Vagina (tissue), 2 donors: ENCODE measurements at regions not wholly inside any gene's neighbourhood (a gene's known extent, or its start where the extent isn't known, plus 50 kb on each side); places are given as distances from the start of the nearest gene placed in this dataset.

Source experiments
- DNase-seq, 2 donors: peaks; one replicate each; pipeline ENCODE4 v3.0.0-alpha.2; 2017; ENCODE audit errors: extremely low spot score in 2 of 2
- H3K27ac ChIP-seq: fragments of 200-600 bp; sonication (generic); one replicate; pipeline ENCODE4 v1.5.1; 2019
- H3K27me3 ChIP-seq: fragments of 200-600 bp; sonication (generic); one replicate; pipeline ENCODE4 v1.5.1; 2019
- H3K36me3 ChIP-seq, 2 donors: fragments of 200-600 bp; sonication (generic); one replicate each; pipeline ENCODE4 v1.5.1; 2017 to 2019
- H3K4me1 ChIP-seq: fragments of 200-600 bp; sonication (generic); one replicate; pipeline ENCODE4 v1.5.1; 2019
- H3K4me3 ChIP-seq, 2 donors: fragments of 200-600 bp; sonication (generic); 1 replicate in 1 of 2; 2 replicates in 1 of 2; pipeline ENCODE4 v1.5.1; 2016 to 2019
- H3K9me3 ChIP-seq: fragments of 200-600 bp; sonication (generic); one replicate; pipeline ENCODE4 v1.5.1; 2019
- CTCF ChIP-seq, 3 experiments: fragments of 450-650 bp in 2 of 3; fragments of 200-600 bp in 1 of 3; sonication (generic) in 1 of 3; IDR thresholded peaks; one replicate each; pipeline ENCODE4 v1.5.1; 2017 to 2019; ENCODE audit warnings: antibody characterized with exemption in 3 of 3, mild to moderate bottlenecking in 2 of 3, moderate library complexity in 2 of 3
- POLR2A ChIP-seq, 2 donors: fragments of 450-650 bp; IDR thresholded peaks; one replicate each; pipeline ENCODE4 v1.6.1; 2017; ENCODE audit warnings: antibody characterized with exemption in 2 of 2, mild to moderate bottlenecking in 2 of 2, moderate library complexity in 2 of 2
- POLR2AphosphoS5 ChIP-seq, 2 donors: sonication (generic); formaldehyde crosslinking; IDR thresholded peaks; one replicate each; pipeline ENCODE4 v1.9.0; 2017; ENCODE audit warnings: antibody characterized with exemption in 2 of 2, mild to moderate bottlenecking in 2 of 2, low read depth in 1 of 2; ENCODE audit not compliant: insufficient read depth in 1 of 2
- intact Hi-C: fragments of 100-400 bp; cut with DNase I; formaldehyde crosslinking; loops from one replicate; pipeline ENCODE4 v1.15.1; 2023

GRCh38 chr11:19370100-19370861, 129.5 kb upstream of the E2F8 start:
- intact Hi-C loops = no loop called here
- H3K4me1 ChIP-seq = peaks cover 18% of the 10 kb centered on the region
- no peak overlapping the region for H3K4me3 ChIP-seq
- no peaks in the 10 kb centered on the region for H3K27me3 ChIP-seq
- no peaks in the 10 kb centered on the region for H3K36me3 ChIP-seq
- no peak for TF ChIP-seq CTCF (IDR thresholded peaks at IDR 0.05)
- TF ChIP-seq POLR2AphosphoS5 (IDR thresholded peaks at IDR 0.05; ENCODE audit: insufficient read depth in 1 of 2, low read depth in 1 of 2) = peak in 1 of 2 donors; percentile 33
- peak in 1 of 2 donors; percentile 93 for DNase-seq
- no peaks in the 10 kb centered on the region for H3K9me3 ChIP-seq
- H3K27ac ChIP-seq = no peak overlapping the region

GRCh38 chr11:19368726-19369375, 128.1 kb upstream of the E2F8 start:
- no peaks in the 10 kb centered on the region for H3K36me3 ChIP-seq
- no peaks in the 10 kb centered on the region for H3K9me3 ChIP-seq
- no peak for DNase-seq
- no peaks in the 10 kb centered on the region for H3K27me3 ChIP-seq
- no peak overlapping the region for H3K4me3 ChIP-seq
- intact Hi-C loops = no loop called here
- no peak overlapping the region for H3K27ac ChIP-seq
- H3K4me1 ChIP-seq = peaks cover 18% of the 10 kb centered on the region
- TF ChIP-seq POLR2AphosphoS5 (IDR thresholded peaks at IDR 0.05; ENCODE audit: insufficient read depth in 1 of 2, low read depth in 1 of 2) (no peak), POLR2A (IDR thresholded peaks at IDR 0.05) (no peak), CTCF (IDR thresholded peaks at IDR 0.05) (no peak)

GRCh38 chr11:19366992-19367709, 126.4 kb upstream of the E2F8 start:
- DNase-seq = peak in 1 of 2 donors; percentile 89
- no peak overlapping the region for H3K27ac ChIP-seq
- TF ChIP-seq CTCF (IDR thresholded peaks at IDR 0.05) = no peak
- TF ChIP-seq POLR2AphosphoS5 (IDR thresholded peaks at IDR 0.05; ENCODE audit: insufficient read depth in 1 of 2, low read depth in 1 of 2) = no peak
- TF ChIP-seq POLR2A (IDR thresholded peaks at IDR 0.05) = no peak
- H3K27me3 ChIP-seq = no peaks in the 10 kb centered on the region
- no peak overlapping the region for H3K4me3 ChIP-seq
- intact Hi-C loops = no loop called here
- H3K4me1 ChIP-seq = peaks cover 18% of the 10 kb centered on the region
- H3K36me3 ChIP-seq = no peaks in the 10 kb centered on the region
- no peaks in the 10 kb centered on the region for H3K9me3 ChIP-seq

GRCh38 chr11:19365743-19366410, 125.1 kb upstream of the E2F8 start:
- H3K36me3 ChIP-seq = no peaks in the 10 kb centered on the region
- H3K9me3 ChIP-seq = no peaks in the 10 kb centered on the region
- intact Hi-C loops = no loop called here
- H3K27ac ChIP-seq = peak overlapping the region; percentile 46
- no peaks in the 10 kb centered on the region for H3K27me3 ChIP-seq
- DNase-seq = no peak
- no peak overlapping the region for H3K4me3 ChIP-seq
- no peak for TF ChIP-seq POLR2AphosphoS5 (IDR thresholded peaks at IDR 0.05; ENCODE audit: insufficient read depth in 1 of 2, low read depth in 1 of 2)
- TF ChIP-seq POLR2A (IDR thresholded peaks at IDR 0.05) = no peak
- no peak for TF ChIP-seq CTCF (IDR thresholded peaks at IDR 0.05)
- peaks cover 18% of the 10 kb centered on the region for H3K4me1 ChIP-seq
